ENCODE measurements at regions not wholly inside any gene's neighbourhood (a gene's known extent, or its start where the extent isn't known, plus 50 kb on each side); places are given as distances from the start of the nearest gene placed in this dataset.

DNA sequence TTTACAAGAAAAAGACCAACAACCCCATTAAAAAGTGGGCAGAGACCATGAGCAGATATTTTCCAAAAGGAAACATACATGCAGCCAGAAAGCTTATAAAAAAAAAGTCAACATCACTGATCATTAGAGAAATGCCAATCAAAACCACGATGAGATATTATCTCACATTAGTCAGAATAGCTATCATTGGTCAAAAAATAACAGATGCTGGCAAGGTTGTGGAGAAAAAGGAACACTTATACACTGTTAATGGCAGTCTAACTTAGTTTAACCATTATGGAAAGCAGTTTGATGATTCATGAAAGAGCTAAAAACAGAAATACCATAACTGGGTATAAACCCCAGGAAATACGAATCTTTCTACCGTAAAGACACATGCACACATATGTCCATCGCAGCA is 76.3 kb downstream of the SUCNR1 start:
- Histone ChIP-seq H3K4me3 (no peak overlapping the region), H3K27ac (no peak overlapping the region), H3K36me3 (ENCODE audit: low read depth, missing control alignments) (no peaks in the 10 kb centered on the region), H3K9me3 (no peaks in the 10 kb centered on the region), H3K27me3 (no peaks in the 10 kb centered on the region), H3K4me1 (no peaks in the 10 kb centered on the region)
- 96 to 97% methylated on average over 4 of the region's 4 CpGs for WGBS, 2 donors
- intact Hi-C loops (cut with DNase I; ENCODE audit: low total_unique reads), result no loop called here
- no peak for DNase-seq
- TF ChIP-seq, protein P1, sequence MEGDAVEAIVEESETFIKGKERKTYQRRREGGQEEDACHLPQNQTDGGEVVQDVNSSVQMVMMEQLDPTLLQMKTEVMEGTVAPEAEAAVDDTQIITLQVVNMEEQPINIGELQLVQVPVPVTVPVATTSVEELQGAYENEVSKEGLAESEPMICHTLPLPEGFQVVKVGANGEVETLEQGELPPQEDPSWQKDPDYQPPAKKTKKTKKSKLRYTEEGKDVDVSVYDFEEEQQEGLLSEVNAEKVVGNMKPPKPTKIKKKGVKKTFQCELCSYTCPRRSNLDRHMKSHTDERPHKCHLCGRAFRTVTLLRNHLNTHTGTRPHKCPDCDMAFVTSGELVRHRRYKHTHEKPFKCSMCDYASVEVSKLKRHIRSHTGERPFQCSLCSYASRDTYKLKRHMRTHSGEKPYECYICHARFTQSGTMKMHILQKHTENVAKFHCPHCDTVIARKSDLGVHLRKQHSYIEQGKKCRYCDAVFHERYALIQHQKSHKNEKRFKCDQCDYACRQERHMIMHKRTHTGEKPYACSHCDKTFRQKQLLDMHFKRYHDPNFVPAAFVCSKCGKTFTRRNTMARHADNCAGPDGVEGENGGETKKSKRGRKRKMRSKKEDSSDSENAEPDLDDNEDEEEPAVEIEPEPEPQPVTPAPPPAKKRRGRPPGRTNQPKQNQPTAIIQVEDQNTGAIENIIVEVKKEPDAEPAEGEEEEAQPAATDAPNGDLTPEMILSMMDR (IDR thresholded peaks at IDR 0.05), result no peak

DNA sequence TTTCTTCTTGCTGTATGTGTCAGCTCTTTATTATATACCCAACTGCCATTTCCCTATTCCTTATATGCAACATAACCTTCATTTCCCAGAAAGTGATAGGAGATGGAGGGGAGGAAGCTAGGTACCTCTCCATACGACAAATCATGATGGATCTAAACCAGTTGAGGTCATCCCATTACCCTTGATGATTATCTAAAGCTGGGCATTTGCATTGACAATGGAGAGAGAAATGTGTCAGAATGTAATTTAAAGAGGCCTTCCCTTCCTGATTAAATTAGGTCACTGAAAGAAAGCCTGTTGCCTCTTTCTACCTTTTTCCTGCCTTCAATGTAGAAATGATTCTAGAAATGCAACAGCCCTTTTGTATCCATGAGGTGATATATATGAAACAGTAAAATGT is 81.9 kb downstream of the SUCNR1 start:
- Histone ChIP-seq H3K27me3 (no peaks in the 10 kb centered on the region), H3K4me1 (no peaks in the 10 kb centered on the region), H3K36me3 (ENCODE audit: low read depth, missing control alignments) (no peaks in the 10 kb centered on the region), H3K27ac (no peak overlapping the region), H3K4me3 (no peak overlapping the region), H3K9me3 (no peaks in the 10 kb centered on the region)
- no peak for DNase-seq
- intact Hi-C loops (cut with DNase I; ENCODE audit: low total_unique reads), result no loop called here
- 88 to 89% methylated on average over 1 of the region's 1 CpG for WGBS, 2 donors
- TF ChIP-seq POLR2A (IDR thresholded peaks at IDR 0.05), result no peak
- TF ChIP-seq, protein P1 (IDR thresholded peaks at IDR 0.05), result no peak

DNA sequence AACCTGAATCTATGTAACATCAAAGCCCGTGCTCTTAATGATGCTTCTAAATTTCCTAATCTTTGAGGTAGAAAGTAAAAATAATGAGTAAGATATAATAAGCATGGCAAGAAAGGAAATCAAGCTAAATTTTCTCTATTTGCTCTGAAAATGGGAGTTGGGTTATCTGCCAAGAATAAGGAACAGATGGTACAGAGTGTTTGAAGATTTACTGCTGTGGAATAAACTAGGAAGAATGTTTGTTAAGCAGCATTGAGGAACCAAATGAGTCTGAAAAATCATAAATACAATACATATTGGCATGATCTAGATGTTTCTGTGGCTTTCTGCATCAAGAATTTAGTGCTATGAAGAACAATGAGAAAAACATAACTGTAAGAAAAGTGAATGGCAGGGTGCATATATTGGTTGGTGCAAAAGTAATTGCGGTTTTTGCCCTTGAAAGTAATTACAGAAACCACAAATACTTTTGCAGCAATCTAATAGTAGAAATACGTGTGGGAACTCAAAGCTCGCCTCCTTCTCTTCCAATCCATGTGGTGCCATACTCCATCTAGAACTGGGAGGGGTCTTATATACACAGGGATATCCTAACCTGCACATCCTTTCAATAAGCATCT is 87.6 kb downstream of the SUCNR1 start:
- H3K27me3 ChIP-seq, result no peaks in the 10 kb centered on the region
- intact Hi-C loops (cut with DNase I; ENCODE audit: low total_unique reads), result no loop called here
- WGBS, 2 donors, result 48 to 60% methylated on average over 4 of the region's 4 CpGs
- H3K36me3 ChIP-seq (ENCODE audit: low read depth, missing control alignments), result no peaks in the 10 kb centered on the region
- no peak overlapping the region for H3K27ac ChIP-seq
- TF ChIP-seq, protein P1 (IDR thresholded peaks at IDR 0.05), result no peak
- no peak for TF ChIP-seq POLR2A (IDR thresholded peaks at IDR 0.05)
- H3K9me3 ChIP-seq, result no peaks in the 10 kb centered on the region
- H3K4me1 ChIP-seq, result no peaks in the 10 kb centered on the region
- DNase-seq, result no peak
- no peak overlapping the region for H3K4me3 ChIP-seq

DNA sequence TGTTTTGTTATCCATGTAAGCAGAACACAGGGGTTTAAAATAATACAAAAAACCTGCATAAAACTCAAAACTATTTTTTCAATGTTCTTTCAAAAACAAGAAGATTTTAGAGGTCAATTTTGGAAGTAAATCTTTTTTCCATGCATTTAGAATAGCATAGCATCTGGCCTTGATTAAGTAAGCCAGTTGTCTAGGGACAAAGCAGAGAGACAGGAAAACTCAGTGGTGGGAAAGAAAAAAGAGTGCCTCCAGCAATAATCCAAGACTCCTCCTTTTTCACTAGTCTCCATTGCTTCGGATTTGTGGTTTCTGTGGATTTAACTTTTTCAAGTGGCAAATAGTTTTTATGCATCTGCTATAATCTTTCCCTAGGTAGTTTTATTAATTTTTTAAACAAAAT is 88.9 kb downstream of the SUCNR1 start:
- DNase-seq, result no peak
- no peaks in the 10 kb centered on the region for H3K36me3 ChIP-seq (ENCODE audit: low read depth, missing control alignments)
- no peak overlapping the region for H3K27ac ChIP-seq
- H3K4me3 ChIP-seq, result no peak overlapping the region
- H3K9me3 ChIP-seq, result no peaks in the 10 kb centered on the region
- H3K4me1 ChIP-seq, result no peaks in the 10 kb centered on the region
- WGBS, 2 donors, result 64 to 79% methylated on average over 1 of the region's 1 CpG
- H3K27me3 ChIP-seq, result no peaks in the 10 kb centered on the region
- no peak for TF ChIP-seq POLR2A (IDR thresholded peaks at IDR 0.05)
- TF ChIP-seq, protein P1 (IDR thresholded peaks at IDR 0.05), result no peak
- intact Hi-C loops (cut with DNase I; ENCODE audit: low total_unique reads), result no loop called here

DNA sequence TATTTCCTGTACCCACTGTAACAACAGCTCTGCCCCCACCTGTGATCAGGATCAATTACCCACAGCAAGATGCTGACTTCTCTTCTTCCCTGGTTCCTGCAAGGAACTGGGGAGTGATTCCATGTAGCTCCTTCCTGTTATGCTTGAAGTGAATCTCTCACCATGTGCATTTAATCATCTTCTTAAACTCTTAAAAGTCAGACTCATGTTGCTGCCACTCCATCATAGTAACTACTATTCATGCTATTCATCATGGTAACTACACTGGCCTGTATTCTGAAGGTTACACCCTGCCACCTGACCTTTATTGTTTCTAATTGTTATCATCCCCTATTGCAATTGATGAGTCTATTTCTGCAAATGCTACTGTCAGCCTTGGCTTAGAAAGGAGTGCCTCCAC is 89.5 kb downstream of the SUCNR1 start:
- intact Hi-C loops (cut with DNase I; ENCODE audit: low total_unique reads), result no loop called here

More for the DNA sequence above, 89.5 kb downstream of the SUCNR1 start:
- no peak overlapping the region for H3K27ac ChIP-seq
- H3K9me3 ChIP-seq, result no peaks in the 10 kb centered on the region
- no peaks in the 10 kb centered on the region for H3K27me3 ChIP-seq
- no peak overlapping the region for H3K4me3 ChIP-seq
- no peak for TF ChIP-seq POLR2A (IDR thresholded peaks at IDR 0.05)
- TF ChIP-seq, protein P1 (IDR thresholded peaks at IDR 0.05), result no peak
- DNase-seq, result no peak
- no peaks in the 10 kb centered on the region for H3K36me3 ChIP-seq (ENCODE audit: low read depth, missing control alignments)
- H3K4me1 ChIP-seq, result no peaks in the 10 kb centered on the region
